Psoas muscle (tissue), 7 donors: ENCODE measurements at regions not wholly inside any gene's neighbourhood (a gene's known extent, or its start where the extent isn't known, plus 50 kb on each side); places are given as distances from the start of the nearest gene placed in this dataset.

Experiments used
- ATAC-seq, 4 donors: fragments of 200-7000 bp; cut with Tn5 transposase; one replicate each; pipeline ENCODE4 v1.9.1; 2020; ENCODE audit warnings: moderate library complexity in 3 of 4, mild to moderate bottlenecking in 2 of 4
- DNase-seq, 2 donors: peaks; one replicate each; pipeline ENCODE4 v3.0.0-alpha.2; 2020
- H3K27ac ChIP-seq: fragments of 200-600 bp; one replicate; pipeline ENCODE4 v1.8.0; 2022
- H3K27me3 ChIP-seq, 3 donors: fragments of 200-600 bp in 1 of 3; one replicate each; pipeline versions ENCODE4 v1.6.1 to v1.8.0; 2013 to 2022; ENCODE audit warnings: low read length in 2 of 3, mild to moderate bottlenecking in 2 of 3, moderate library complexity in 1 of 3; ENCODE audit not compliant: insufficient read depth in 3 of 3
- H3K36me3 ChIP-seq, 2 donors: fragments of 200-600 bp in 1 of 2; one replicate each; pipeline versions ENCODE4 v1.6.1 to v1.8.0; 2013 to 2022; ENCODE audit warnings: low read depth in 1 of 2, mild to moderate bottlenecking in 1 of 2, moderate library complexity in 1 of 2; ENCODE audit not compliant: insufficient read depth in 1 of 2
- H3K4me1 ChIP-seq: fragments of 200-600 bp; one replicate; pipeline ENCODE4 v1.8.0; 2022
- H3K4me3 ChIP-seq: fragments of 200-600 bp; one replicate; pipeline ENCODE4 v1.8.0; 2022; ENCODE audit warnings: mild to moderate bottlenecking
- H3K9me3 ChIP-seq: fragments of 200-600 bp; one replicate; pipeline ENCODE4 v1.8.0; 2022
- WGBS, 3 donors: extraction: QIAGEN DNeasy Blood & Tissue Kit; methylation state at CpG; one replicate each; pipeline versions ENCODE4 v1.1.6 to v1.1.7; 2013; 5-methylcytosine and 5-hydroxymethylcytosine counted together
- intact Hi-C, 2 donors: fragments of 100-400 bp; cut with DNase I; formaldehyde crosslinking; loops; one replicate each; pipeline versions ENCODE4 v1.11.0 to v1.14.2; 2022
- TF ChIP-seq, protein P1 (sequence below): fragments of 200-600 bp; IDR thresholded peaks from one replicate; pipeline ENCODE4 v1.8.0; 2022; ENCODE audit warnings: antibody characterized with exemption
- donor health status: healthy with polysubstance abuse.
- donor health status: DM: no; HTN: no; CAD: no; lungs with moderate emphysema.
- donor health status: Bipolar disorder and iron deficiency.
- donor health status: healthy.
- donor health status: DM: yes; HTN: yes; CAD: no.
- donor health status: DM: no; HTN: no; CAD: no.
- donor health status: DM: yes; HTN: yes; CAD: no.

DNA sequence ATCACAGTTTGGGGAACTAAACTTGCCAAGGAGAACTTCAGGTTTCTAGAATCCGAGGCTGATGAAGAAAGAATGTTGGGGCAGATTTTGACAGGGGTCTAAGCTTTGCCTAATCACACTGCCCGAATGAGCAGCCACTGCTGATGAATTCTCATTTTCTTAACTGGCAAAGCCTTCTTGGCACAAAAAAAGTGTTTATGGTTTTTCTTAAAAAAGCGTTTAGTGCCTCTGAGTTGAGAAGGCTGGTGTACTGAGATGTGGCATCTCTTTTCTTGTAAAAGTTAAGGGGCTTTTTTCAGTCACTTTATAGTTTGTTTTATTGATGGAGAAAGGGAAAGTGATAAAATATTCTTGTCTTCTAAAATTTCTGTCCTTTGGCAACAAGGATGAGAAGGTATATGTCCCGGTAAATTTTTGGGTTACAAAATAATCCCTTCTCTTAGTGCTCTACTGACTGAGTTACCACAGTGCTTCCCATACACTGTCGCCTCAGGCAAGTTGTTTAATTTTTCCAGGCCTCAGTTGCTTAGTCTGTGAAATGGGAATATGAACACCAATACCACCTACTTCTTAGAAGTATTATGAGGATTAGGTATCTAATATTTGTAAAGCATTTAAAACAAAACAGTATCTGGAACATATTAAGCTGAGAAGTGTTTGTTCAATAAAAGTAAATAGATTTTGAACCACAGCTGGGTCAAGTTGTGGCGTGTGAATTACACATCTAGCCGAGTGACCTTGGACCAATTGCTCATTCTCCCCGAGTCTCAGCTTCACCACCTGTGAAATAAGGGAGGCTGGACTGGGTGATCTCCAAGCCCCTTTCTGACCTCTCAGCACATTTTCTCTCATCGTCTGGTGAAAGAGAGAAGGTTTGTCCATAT is 320.8 kb downstream of the HAPSTR1 start:
- no peak for DNase-seq
- intact Hi-C loops, result no loop called here
- Histone ChIP-seq H3K9me3 (no peaks in the 10 kb centered on the region), H3K4me1 (no peaks in the 10 kb centered on the region), H3K4me3 (no peak overlapping the region), H3K36me3 (no peaks in the 10 kb centered on the region), H3K27me3 (peaks cover 0 to 5% (median 0%) of the 10 kb centered on the region in 3 donors), H3K27ac (no peak overlapping the region)
- WGBS, 3 donors, result 54 to 63% (median 57%) methylated on average over 9 of the region's 9 CpGs
- ATAC-seq, result no peak
- TF ChIP-seq, protein P1, sequence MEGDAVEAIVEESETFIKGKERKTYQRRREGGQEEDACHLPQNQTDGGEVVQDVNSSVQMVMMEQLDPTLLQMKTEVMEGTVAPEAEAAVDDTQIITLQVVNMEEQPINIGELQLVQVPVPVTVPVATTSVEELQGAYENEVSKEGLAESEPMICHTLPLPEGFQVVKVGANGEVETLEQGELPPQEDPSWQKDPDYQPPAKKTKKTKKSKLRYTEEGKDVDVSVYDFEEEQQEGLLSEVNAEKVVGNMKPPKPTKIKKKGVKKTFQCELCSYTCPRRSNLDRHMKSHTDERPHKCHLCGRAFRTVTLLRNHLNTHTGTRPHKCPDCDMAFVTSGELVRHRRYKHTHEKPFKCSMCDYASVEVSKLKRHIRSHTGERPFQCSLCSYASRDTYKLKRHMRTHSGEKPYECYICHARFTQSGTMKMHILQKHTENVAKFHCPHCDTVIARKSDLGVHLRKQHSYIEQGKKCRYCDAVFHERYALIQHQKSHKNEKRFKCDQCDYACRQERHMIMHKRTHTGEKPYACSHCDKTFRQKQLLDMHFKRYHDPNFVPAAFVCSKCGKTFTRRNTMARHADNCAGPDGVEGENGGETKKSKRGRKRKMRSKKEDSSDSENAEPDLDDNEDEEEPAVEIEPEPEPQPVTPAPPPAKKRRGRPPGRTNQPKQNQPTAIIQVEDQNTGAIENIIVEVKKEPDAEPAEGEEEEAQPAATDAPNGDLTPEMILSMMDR, result no peak

DNA sequence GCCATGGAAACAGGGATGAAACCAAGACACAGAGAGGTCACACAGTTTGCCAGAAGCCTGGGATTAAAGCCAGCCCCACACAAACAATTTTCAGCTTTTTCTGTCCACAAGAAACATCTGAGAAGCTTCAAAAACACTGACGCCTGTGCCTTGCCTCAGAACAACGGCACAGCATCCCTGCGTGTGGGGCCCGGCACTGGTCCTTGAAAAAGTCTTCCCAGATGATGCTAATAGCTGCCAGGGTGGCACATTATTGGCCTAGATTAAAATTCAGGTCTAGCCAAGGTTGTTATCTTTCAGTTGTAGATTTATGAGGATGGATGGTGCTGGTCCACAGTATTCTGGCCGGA is 321.4 kb downstream of the HAPSTR1 start:
- ATAC-seq (no peak), DNase-seq (no peak)
- TF ChIP-seq, protein P1, result no peak
- Histone ChIP-seq H3K36me3 (no peaks in the 10 kb centered on the region), H3K9me3 (no peaks in the 10 kb centered on the region), H3K27me3 (peaks cover 0 to 5% (median 0%) of the 10 kb centered on the region in 3 donors), H3K4me1 (no peaks in the 10 kb centered on the region), H3K4me3 (no peak overlapping the region), H3K27ac (no peak overlapping the region)
- WGBS, 3 donors, result 55 to 64% (median 61%) methylated on average over 5 of the region's 5 CpGs
- intact Hi-C loops, result no loop called here

DNA sequence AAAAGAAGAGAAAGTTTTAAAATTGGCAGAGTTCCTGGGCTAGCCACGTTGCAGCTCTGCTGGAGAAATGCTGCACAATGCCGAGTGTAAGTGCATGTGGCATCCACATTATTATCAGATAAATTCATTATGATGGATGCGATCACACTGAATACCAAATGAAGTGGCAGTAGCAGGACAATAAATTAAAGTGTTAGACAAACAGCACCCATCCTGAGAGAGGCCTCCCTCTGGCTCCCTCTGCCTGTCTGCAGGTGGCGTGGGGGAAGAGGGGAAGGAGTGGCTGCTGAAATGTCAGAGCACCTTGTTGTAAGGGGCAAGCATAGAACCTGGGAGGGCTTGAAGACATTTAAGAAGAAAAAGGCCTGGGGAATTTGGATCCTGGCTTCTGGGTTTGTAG is 324.1 kb downstream of the HAPSTR1 start:
- DNase-seq (no peak), ATAC-seq (no peak)
- H3K27me3 ChIP-seq, result peaks cover 0 to 5% (median 0%) of the 10 kb centered on the region in 3 donors
- intact Hi-C loops, result no loop called here
- no peak overlapping the region for H3K4me3 ChIP-seq
- H3K4me1 ChIP-seq, result no peaks in the 10 kb centered on the region
- H3K9me3 ChIP-seq, result no peaks in the 10 kb centered on the region
- no peaks in the 10 kb centered on the region for H3K36me3 ChIP-seq
- H3K27ac ChIP-seq, result no peak overlapping the region
- WGBS, 3 donors, result 61 to 71% (median 69%) methylated on average over 4 of the region's 4 CpGs
- TF ChIP-seq, protein P1, result no peak

DNA sequence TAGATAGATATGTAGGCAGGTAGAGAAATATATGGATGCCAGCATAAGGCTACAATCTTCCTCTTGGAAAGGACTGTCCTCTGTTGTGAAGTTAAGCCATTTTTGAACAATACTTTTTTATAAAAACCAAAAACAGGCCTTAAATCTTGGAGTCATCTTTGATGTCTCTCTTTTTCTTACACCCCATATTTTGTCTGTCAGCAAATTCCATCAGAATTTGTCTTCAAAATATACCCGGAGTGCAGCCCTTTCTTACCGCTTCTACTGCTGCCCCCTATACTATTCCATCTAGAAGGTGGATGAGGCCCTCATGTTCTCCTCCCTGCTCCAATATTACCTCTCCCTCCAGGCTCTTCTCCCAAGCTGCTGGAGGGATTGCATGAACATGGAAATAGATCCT is 326.5 kb downstream of the HAPSTR1 start:
- TF ChIP-seq, protein P1, result no peak
- no peaks in the 10 kb centered on the region for H3K4me1 ChIP-seq
- 65 to 92% (median 71%) methylated on average over 2 of the region's 2 CpGs for WGBS, 3 donors
- ATAC-seq, result no peak
- peaks cover 0 to 5% (median 0%) of the 10 kb centered on the region in 3 donors for H3K27me3 ChIP-seq
- no peak overlapping the region for H3K27ac ChIP-seq
- H3K4me3 ChIP-seq, result no peak overlapping the region
- DNase-seq, result no peak
- no peaks in the 10 kb centered on the region for H3K9me3 ChIP-seq
- intact Hi-C loops, result no loop called here
- H3K36me3 ChIP-seq, result no peaks in the 10 kb centered on the region
